ENCODE measurements at regions not wholly inside any gene's neighbourhood (a gene's known extent, or its start where the extent isn't known, plus 50 kb on each side); places are given as distances from the start of the nearest gene placed in this dataset.

GRCh38 chr14:51566831-51567582 is 84.7 kb upstream of the FRMD6 start:
- no peak for DNase-seq
- intact Hi-C loops (cut with DNase I, micrococcal nuclease) = no loop called here
- Histone ChIP-seq H3K9me3 (no peaks in the 10 kb centered on the region), H3K4me1 (ENCODE audit: low read depth) (no peaks in the 10 kb centered on the region), H3K36me3 (ENCODE audit: low read depth) (no peaks in the 10 kb centered on the region), H3K4me3 (no peak overlapping the region)
- ATAC-seq = no peak
- TF ChIP-seq CTCF (IDR thresholded peaks at IDR 0.05) = no peak

GRCh38 chr14:51568366-51568765 is 83.3 kb upstream of the FRMD6 start:
- intact Hi-C loops (cut with DNase I, micrococcal nuclease) = no loop called here
- no peaks in the 10 kb centered on the region for H3K36me3 ChIP-seq (ENCODE audit: low read depth)
- ATAC-seq (no peak), DNase-seq (no peak)
- no peak overlapping the region for H3K4me3 ChIP-seq
- TF ChIP-seq CTCF (IDR thresholded peaks at IDR 0.05) = no peak
- H3K9me3 ChIP-seq = no peaks in the 10 kb centered on the region
- H3K4me1 ChIP-seq (ENCODE audit: low read depth) = no peaks in the 10 kb centered on the region

GRCh38 chr14:51573607-51574006 is 78.1 kb upstream of the FRMD6 start:
- Histone ChIP-seq H3K9me3 (no peaks in the 10 kb centered on the region), H3K4me3 (no peak overlapping the region), H3K4me1 (ENCODE audit: low read depth) (no peaks in the 10 kb centered on the region), H3K36me3 (ENCODE audit: low read depth) (no peaks in the 10 kb centered on the region)
- intact Hi-C loops (cut with DNase I, micrococcal nuclease) = no loop called here
- DNase-seq (no peak), ATAC-seq (no peak)
- no peak for TF ChIP-seq CTCF (IDR thresholded peaks at IDR 0.05)

GRCh38 chr14:51574009-51574408 is 77.7 kb upstream of the FRMD6 start:
- DNase-seq = no peak
- H3K4me3 ChIP-seq = no peak overlapping the region
- intact Hi-C loops (cut with DNase I, micrococcal nuclease) = no loop called here
- no peak for TF ChIP-seq CTCF (IDR thresholded peaks at IDR 0.05)
- H3K36me3 ChIP-seq (ENCODE audit: low read depth) = no peaks in the 10 kb centered on the region
- H3K4me1 ChIP-seq (ENCODE audit: low read depth) = no peaks in the 10 kb centered on the region
- no peak for ATAC-seq
- no peaks in the 10 kb centered on the region for H3K9me3 ChIP-seq

- intact Hi-C loops (cut with DNase I, micrococcal nuclease) = no loop called here
- Histone ChIP-seq H3K4me3 (no peak overlapping the region), H3K4me1 (ENCODE audit: low read depth) (no peaks in the 10 kb centered on the region), H3K36me3 (ENCODE audit: low read depth) (no peaks in the 10 kb centered on the region), H3K9me3 (no peaks in the 10 kb centered on the region)
- DNase-seq (no peak), ATAC-seq (no peak)
- TF ChIP-seq CTCF (IDR thresholded peaks at IDR 0.05) = no peak
These were observed 76.2 kb upstream of the FRMD6 start for GRCh38 chr14:51575349-51576116.

Measured in mucosa of descending colon (tissue), 3 donors.